T-helper 2 cell treated with Interferon-gamma antibody and Interleukin-4, amounts not matched to agents 5 μg/mL and 100 μg/mL, for 36 hours (primary cell): ENCODE measurements at regions not wholly inside any gene's neighbourhood (a gene's known extent, or its start where the extent isn't known, plus 50 kb on each side); places are given as distances from the start of the nearest gene placed in this dataset.

Experiments used
- DNase-seq: peaks from one replicate; pipeline ENCODE4 v3.0.0; 2021; ENCODE audit warnings: low spot score
- H3K27ac Mint-ChIP-seq: one replicate; pipeline ENCODE4 v1.8.0; 2021; ENCODE audit warnings: mild to moderate bottlenecking, mixed read lengths
- H3K27me3 Mint-ChIP-seq: one replicate; pipeline ENCODE4 v1.8.0; 2021; ENCODE audit warnings: low read depth, mixed read lengths
- H3K36me3 Mint-ChIP-seq: one replicate; pipeline ENCODE4 v1.8.0; 2021; ENCODE audit warnings: low read depth, mixed read lengths
- H3K4me1 Mint-ChIP-seq: one replicate; pipeline ENCODE4 v1.8.0; 2021; ENCODE audit warnings: low read depth, mixed read lengths
- H3K4me3 Mint-ChIP-seq: one replicate; pipeline ENCODE4 v1.8.0; 2022; ENCODE audit warnings: mild to moderate bottlenecking, moderate library complexity, mixed read lengths
- H3K9me3 Mint-ChIP-seq: one replicate; pipeline ENCODE4 v1.8.0; 2021; ENCODE audit warnings: mixed read lengths

- Mint-ChIP-seq H3K36me3 (no peaks in the 10 kb centered on the region), H3K27ac (no peak overlapping the region), H3K4me1 (no peaks in the 10 kb centered on the region), H3K4me3 (peak overlapping the region; percentile 18), H3K27me3 (peaks cover 15% of the 10 kb centered on the region), H3K9me3 (no peaks in the 10 kb centered on the region)
- DNase-seq = no peak
Measured at GRCh38 chr10:107913317-107914294, 749.1 kb upstream of the SORCS1 start.

- Mint-ChIP-seq H3K4me3 (no peak overlapping the region), H3K36me3 (no peaks in the 10 kb centered on the region), H3K4me1 (no peaks in the 10 kb centered on the region), H3K27ac (no peak overlapping the region), H3K9me3 (peaks cover 6% of the 10 kb centered on the region), H3K27me3 (no peaks in the 10 kb centered on the region)
- DNase-seq = no peak
Measured at GRCh38 chr10:107901076-107901475, 736.6 kb upstream of the SORCS1 start.

- H3K27ac Mint-ChIP-seq = no peak overlapping the region
- H3K4me3 Mint-ChIP-seq = no peak overlapping the region
- DNase-seq = no peak
- no peaks in the 10 kb centered on the region for H3K27me3 Mint-ChIP-seq
- H3K36me3 Mint-ChIP-seq = no peaks in the 10 kb centered on the region
- peaks cover 6% of the 10 kb centered on the region for H3K9me3 Mint-ChIP-seq
- H3K4me1 Mint-ChIP-seq = no peaks in the 10 kb centered on the region
Measured at GRCh38 chr10:107900131-107900530, 735.6 kb upstream of the SORCS1 start.

- no peaks in the 10 kb centered on the region for H3K36me3 Mint-ChIP-seq
- H3K4me3 Mint-ChIP-seq = no peak overlapping the region
- no peaks in the 10 kb centered on the region for H3K27me3 Mint-ChIP-seq
- no peaks in the 10 kb centered on the region for H3K4me1 Mint-ChIP-seq
- peaks cover 6% of the 10 kb centered on the region for H3K9me3 Mint-ChIP-seq
- DNase-seq = no peak
- no peak overlapping the region for H3K27ac Mint-ChIP-seq
Measured at GRCh38 chr10:107899502-107900062, 735.1 kb upstream of the SORCS1 start.

GRCh38 chr10:107899075-107899474, 734.6 kb upstream of the SORCS1 start:
- H3K27me3 Mint-ChIP-seq = no peaks in the 10 kb centered on the region
- H3K36me3 Mint-ChIP-seq = no peaks in the 10 kb centered on the region
- no peak for DNase-seq
- H3K27ac Mint-ChIP-seq = no peak overlapping the region
- no peaks in the 10 kb centered on the region for H3K4me1 Mint-ChIP-seq
- no peak overlapping the region for H3K4me3 Mint-ChIP-seq
- H3K9me3 Mint-ChIP-seq = peaks cover 8% of the 10 kb centered on the region

GRCh38 chr10:107898392-107898791, 733.9 kb upstream of the SORCS1 start:
- no peak overlapping the region for H3K4me3 Mint-ChIP-seq
- DNase-seq = no peak
- no peaks in the 10 kb centered on the region for H3K4me1 Mint-ChIP-seq
- H3K36me3 Mint-ChIP-seq = no peaks in the 10 kb centered on the region
- peaks cover 10% of the 10 kb centered on the region for H3K9me3 Mint-ChIP-seq
- no peak overlapping the region for H3K27ac Mint-ChIP-seq
- no peaks in the 10 kb centered on the region for H3K27me3 Mint-ChIP-seq

- Mint-ChIP-seq H3K4me1 (no peaks in the 10 kb centered on the region), H3K36me3 (no peaks in the 10 kb centered on the region), H3K4me3 (no peak overlapping the region), H3K9me3 (peaks cover 18% of the 10 kb centered on the region), H3K27ac (no peak overlapping the region), H3K27me3 (no peaks in the 10 kb centered on the region)
- no peak for DNase-seq
Measured at GRCh38 chr10:107894516-107894915, 730.0 kb upstream of the SORCS1 start.

GRCh38 chr10:107889105-107889504, 724.6 kb upstream of the SORCS1 start:
- H3K4me3 Mint-ChIP-seq = no peak overlapping the region
- H3K36me3 Mint-ChIP-seq = no peaks in the 10 kb centered on the region
- no peaks in the 10 kb centered on the region for H3K4me1 Mint-ChIP-seq
- no peak for DNase-seq
- H3K27me3 Mint-ChIP-seq = no peaks in the 10 kb centered on the region
- no peak overlapping the region for H3K27ac Mint-ChIP-seq
- H3K9me3 Mint-ChIP-seq = peaks cover 40% of the 10 kb centered on the region

GRCh38 chr10:107880185-107880584, 715.7 kb upstream of the SORCS1 start:
- DNase-seq = no peak
- Mint-ChIP-seq H3K4me3 (no peak overlapping the region), H3K36me3 (no peaks in the 10 kb centered on the region), H3K9me3 (peaks cover 36% of the 10 kb centered on the region), H3K27ac (no peak overlapping the region), H3K4me1 (no peaks in the 10 kb centered on the region), H3K27me3 (no peaks in the 10 kb centered on the region)

- H3K4me1 Mint-ChIP-seq = no peaks in the 10 kb centered on the region
- H3K9me3 Mint-ChIP-seq = peaks cover 15% of the 10 kb centered on the region
- H3K27ac Mint-ChIP-seq = no peak overlapping the region
- DNase-seq = no peak
- no peaks in the 10 kb centered on the region for H3K27me3 Mint-ChIP-seq
- H3K4me3 Mint-ChIP-seq = no peak overlapping the region
- no peaks in the 10 kb centered on the region for H3K36me3 Mint-ChIP-seq
Measured at GRCh38 chr10:107873007-107873406, 708.5 kb upstream of the SORCS1 start.

- Mint-ChIP-seq H3K27me3 (no peaks in the 10 kb centered on the region), H3K9me3 (peaks cover 11% of the 10 kb centered on the region), H3K36me3 (no peaks in the 10 kb centered on the region), H3K4me3 (no peak overlapping the region), H3K4me1 (no peaks in the 10 kb centered on the region), H3K27ac (no peak overlapping the region)
- DNase-seq = no peak
Measured at GRCh38 chr10:107865691-107866090, 701.2 kb upstream of the SORCS1 start.

- no peaks in the 10 kb centered on the region for H3K36me3 Mint-ChIP-seq
- peaks cover 16% of the 10 kb centered on the region for H3K9me3 Mint-ChIP-seq
- no peaks in the 10 kb centered on the region for H3K4me1 Mint-ChIP-seq
- DNase-seq = no peak
- H3K27ac Mint-ChIP-seq = no peak overlapping the region
- no peaks in the 10 kb centered on the region for H3K27me3 Mint-ChIP-seq
- no peak overlapping the region for H3K4me3 Mint-ChIP-seq
Measured at GRCh38 chr10:107859065-107859464, 694.6 kb upstream of the SORCS1 start.

GRCh38 chr10:107856047-107856315, 691.5 kb upstream of the SORCS1 start:
- H3K4me3 Mint-ChIP-seq = no peak overlapping the region
- peaks cover 36% of the 10 kb centered on the region for H3K9me3 Mint-ChIP-seq
- no peaks in the 10 kb centered on the region for H3K36me3 Mint-ChIP-seq
- no peak for DNase-seq
- H3K27ac Mint-ChIP-seq = no peak overlapping the region
- H3K27me3 Mint-ChIP-seq = no peaks in the 10 kb centered on the region
- no peaks in the 10 kb centered on the region for H3K4me1 Mint-ChIP-seq

- no peak overlapping the region for H3K27ac Mint-ChIP-seq
- H3K4me3 Mint-ChIP-seq = no peak overlapping the region
- H3K36me3 Mint-ChIP-seq = no peaks in the 10 kb centered on the region
- no peaks in the 10 kb centered on the region for H3K27me3 Mint-ChIP-seq
- no peaks in the 10 kb centered on the region for H3K4me1 Mint-ChIP-seq
- no peak for DNase-seq
- peaks cover 37% of the 10 kb centered on the region for H3K9me3 Mint-ChIP-seq
Measured at GRCh38 chr10:107855301-107856046, 691.0 kb upstream of the SORCS1 start.
